HepG2 (cell line): ENCODE measurements at regions not wholly inside any gene's neighbourhood (a gene's known extent, or its start where the extent isn't known, plus 50 kb on each side); places are given as distances from the start of the nearest gene placed in this dataset.

Experiments used
- ATAC-seq: fragments of 200-7000 bp; cut with Tn5 transposase; 3 replicates; pipeline ENCODE4 v1.9.1; 2020; ENCODE audit warnings: mild to moderate bottlenecking, moderate library complexity
- BruUV-seq: library from RNA; stranded (reverse); fragments of 400-500 nt; replicated peaks from 2 replicates; lab custom pipeline; 2021; lab: Mats Ljungman, UMichigan
- CTCF ChIA-PET: fragments of 300-600 bp; formaldehyde crosslinking; extraction: SDS; loops from one replicate; lab custom pipeline; 2021; ENCODE audit warnings: low total read pairs, inconsistent platforms, low intra/inter-chr PET ratio; lab: Yijun Ruan, JAX
- POLR2A ChIA-PET: fragments of 350-600 bp; sonication (Branson Sonifier 250); formaldehyde crosslinking; loops from one replicate; lab custom pipeline; 2020; ENCODE audit warnings: antibody characterized with exemption, inconsistent platforms; lab: Yijun Ruan, JAX
- DNase-seq: peaks from one replicate; pipeline ENCODE4 v3.0.0-alpha.2; 2015; ENCODE audit warnings: low spot score
- FAIRE-seq: peaks from 3 replicates; lab custom pipeline; 2011; peaks lifted over from hg19 to GRCh38; lab: Jason Lieb, UNC
- H2AFZ ChIP-seq: one replicate; pipeline ENCODE4 v1.6.1; 2011; ENCODE audit warnings: low read length, inconsistent platforms
- H3K27ac ChIP-seq: fragments of 300-600 bp; 3 replicates; pipeline ENCODE4 v1.8.0; 2011; ENCODE audit warnings: mixed run types, mild to moderate bottlenecking, mixed read lengths, low read length, inconsistent platforms; ENCODE audit not compliant: insufficient read depth; ENCODE audit errors: extremely low read length
- H3K27me3 ChIP-seq, 2 experiments: fragments of 200-600 bp in 1 of 2; 2 replicates in 1 of 2; 3 replicates in 1 of 2; pipeline versions ENCODE4 v1.6.0 to v1.8.0; 2011; ENCODE audit warnings: low read length in 2 of 2, mild to moderate bottlenecking in 2 of 2, moderate library complexity in 2 of 2, inconsistent platforms in 1 of 2; ENCODE audit not compliant: insufficient read depth in 2 of 2, control insufficient read depth in 1 of 2
- H3K36me3 ChIP-seq, 2 experiments: fragments of 200-600 bp in 1 of 2; replicated peaks in 1 of 2; 2 replicates in 1 of 2; 3 replicates in 1 of 2; pipeline versions ENCODE4 v1.5.1 to v1.8.0; 2011; ENCODE audit warnings: low read length in 2 of 2, inconsistent platforms in 1 of 2; ENCODE audit not compliant: insufficient read depth in 2 of 2, control insufficient read depth in 1 of 2
- H3K4me1 ChIP-seq: 2 replicates; pipeline ENCODE4 v1.5.1; 2012; ENCODE audit warnings: low read length, inconsistent platforms; ENCODE audit not compliant: insufficient read depth
- H3K4me2 ChIP-seq: 2 replicates; pipeline ENCODE4 v1.6.0; 2011; ENCODE audit warnings: low read depth, low read length, inconsistent platforms
- H3K4me3 ChIP-seq, 3 experiments: fragments of 200-600 bp in 1 of 3; sonication (generic), shearing (Covaris generic) in 1 of 3; replicated peaks in 1 of 3; 2 replicates each; pipeline ENCODE4 v1.5.1; 2011 to 2016; ENCODE audit warnings: low read length in 3 of 3, inconsistent platforms in 2 of 3, low read depth in 2 of 3, mild to moderate bottlenecking in 2 of 3, control low read depth in 1 of 3, mixed read lengths in 1 of 3; ENCODE audit not compliant: insufficient read depth in 1 of 3
- H3K79me2 ChIP-seq: one replicate; pipeline ENCODE4 v1.6.1; 2011; ENCODE audit warnings: low read length, inconsistent platforms; ENCODE audit not compliant: insufficient read depth
- H3K9ac ChIP-seq: 2 replicates; pipeline ENCODE4 v1.6.0; 2011; ENCODE audit warnings: mild to moderate bottlenecking, low read depth, low read length, inconsistent platforms; ENCODE audit not compliant: insufficient read depth
- H3K9me3 ChIP-seq: 2 replicates; pipeline ENCODE4 v1.5.1; 2012; ENCODE audit warnings: mild to moderate bottlenecking, low read length
- H4K20me1 ChIP-seq: 2 replicates; pipeline ENCODE4 v1.6.0; 2011; ENCODE audit warnings: inconsistent platforms, mild to moderate bottlenecking, low read length, moderate library complexity; ENCODE audit not compliant: insufficient read depth
- E2F1 ChIP-seq: sonication (generic); formaldehyde crosslinking; IDR thresholded peaks from 2 replicates; pipeline ENCODE4 v1.5.0; 2020; ENCODE audit warnings: missing genetic modification reagents
- ELF3 ChIP-seq: IDR thresholded peaks from 2 replicates; pipeline ENCODE4 v1.6.1; 2016; ENCODE audit warnings: missing genetic modification reagents, missing compliant biosample characterization
- GPN1 ChIP-seq: sonication (generic); formaldehyde crosslinking; IDR thresholded peaks from 2 replicates; pipeline ENCODE4 v1.5.1; 2020; ENCODE audit warnings: missing genetic modification reagents, borderline replicate concordance
- IRX3 ChIP-seq: sonication (generic); formaldehyde crosslinking; IDR thresholded peaks from 2 replicates; pipeline ENCODE4 v1.8.1; 2023; ENCODE audit warnings: mild to moderate bottlenecking, low read depth, missing genetic modification reagents, borderline replicate concordance
- MED8 ChIP-seq: sonication (generic); formaldehyde crosslinking; IDR thresholded peaks from 2 replicates; pipeline ENCODE4 v1.8.1; 2023; ENCODE audit warnings: mild to moderate bottlenecking, missing genetic modification reagents; ENCODE audit not compliant: insufficient replicate concordance
- POLR2AphosphoS5 ChIP-seq: IDR thresholded peaks from 2 replicates; pipeline ENCODE4 v1.6.1; 2012; ENCODE audit warnings: low read depth, low read length
- SP5 ChIP-seq: IDR thresholded peaks from 2 replicates; pipeline ENCODE4 v1.6.1; 2016; ENCODE audit warnings: low read depth, borderline replicate concordance
- ZNF275 ChIP-seq: sonication (generic); formaldehyde crosslinking; IDR thresholded peaks from 2 replicates; pipeline ENCODE4 v1.8.0; 2022; ENCODE audit warnings: missing genetic modification reagents, mild to moderate bottlenecking, inconsistent platforms, borderline replicate concordance
- WGBS: methylation state at CpG from one replicate; pipeline ENCODE4 v1.1.6; 2017; ENCODE audit warnings: low lambda C conversion rate; 5-methylcytosine and 5-hydroxymethylcytosine counted together
- in situ Hi-C: cut with HindIII; loops from 2 replicates; pipeline ENCODE4 v1.10.0; 2017; ENCODE audit warnings: low pct_unique_long_range_greater_than_20kb; ENCODE audit not compliant: extremely low pct_ligation_motif_present
- intact Hi-C: fragments of 100-400 bp; cut with micrococcal nuclease; formaldehyde crosslinking; loops from one replicate; pipeline ENCODE4 v1.10.0; 2022; ENCODE audit not compliant: unreplicated experiment

- TF ChIP-seq GPN1 (CRISPR knock-in tag), result no peak
- no peak for TF ChIP-seq IRX3 (CRISPR knock-in tag)
- TF ChIP-seq ZNF275 (CRISPR knock-in tag), result no peak
- no peak for TF ChIP-seq POLR2AphosphoS5
- TF ChIP-seq SP5 (CRISPR knock-in tag), result no peak
These were observed 77.4 kb upstream of the DNAJC10 start (continued) for GRCh38 chr2:182638667-182639066.

GRCh38 chr2:182639971-182640370 lies 76.1 kb upstream of the DNAJC10 start:
- no peak for ATAC-seq
- Histone ChIP-seq H3K27ac (no peak overlapping the region), H3K4me3 (no peak overlapping the region), H3K9me3 (no peaks in the 10 kb centered on the region), H3K36me3 (no peaks in the 10 kb centered on the region), H3K4me1 (no peaks in the 10 kb centered on the region), H3K79me2 (no peaks in the 10 kb centered on the region)
- CTCF ChIA-PET, result no interaction called here
- intact Hi-C loops, result no loop called here
- no peak for FAIRE-seq
- in situ Hi-C loops, result no loop called here
- TF ChIP-seq ELF3, result no peak
- TF ChIP-seq MED8 (CRISPR knock-in tag), result no peak
- no peak for TF ChIP-seq E2F1 (CRISPR knock-in tag)
- TF ChIP-seq, all 625 proteins: peak for 0
- no TSS peak for BruUV-seq
- no peak overlapping the region for H3K4me2 ChIP-seq
- DNase-seq, result no peak
- no peak overlapping the region for H2AFZ ChIP-seq
- 91% methylated on average over 2 of the region's 2 CpGs for WGBS
- no peaks in the 10 kb centered on the region for H4K20me1 ChIP-seq
- H3K27me3 ChIP-seq, result peaks cover 0 to 6% of the 10 kb centered on the region in 2 experiments; a peak in 2 of 5 replicates
- POLR2A ChIA-PET, result no interaction called here
- no peak overlapping the region for H3K9ac ChIP-seq
